ENCODE measurements at regions not wholly inside any gene's neighbourhood (a gene's known extent, or its start where the extent isn't known, plus 50 kb on each side); places are given as distances from the start of the nearest gene placed in this dataset.

DNA sequence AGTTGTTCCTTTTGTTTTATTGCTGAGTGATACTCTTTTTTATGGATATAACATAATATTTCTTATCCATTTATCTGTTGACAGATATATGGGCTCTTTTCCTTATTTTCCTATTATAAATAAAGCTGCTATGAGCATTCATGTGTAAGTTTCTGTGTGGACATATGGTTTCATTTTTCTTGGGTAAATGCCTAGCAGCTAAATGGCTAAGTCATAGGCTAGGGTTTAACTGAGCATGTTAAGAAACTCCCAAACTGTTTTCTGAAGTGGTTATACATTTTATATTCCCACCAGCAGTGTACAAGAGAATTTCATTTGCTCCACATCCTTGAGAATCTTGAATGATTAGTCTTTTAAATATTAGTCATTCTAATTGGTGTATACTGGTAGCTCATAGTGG lies 786.6 kb upstream of the CDH2 start:
- H3K36me3 ChIP-seq: no peaks in the 10 kb centered on the region
- H3K4me3 ChIP-seq: no peak overlapping the region
- no peaks in the 10 kb centered on the region for H3K9me3 ChIP-seq
- TF ChIP-seq POLR2AphosphoS5 (IDR thresholded peaks at IDR 0.05) (no peak), POLR2A (IDR thresholded peaks at IDR 0.05) (no peak), EP300 (IDR thresholded peaks at IDR 0.05) (no peak)
- TF ChIP-seq, protein P1, sequence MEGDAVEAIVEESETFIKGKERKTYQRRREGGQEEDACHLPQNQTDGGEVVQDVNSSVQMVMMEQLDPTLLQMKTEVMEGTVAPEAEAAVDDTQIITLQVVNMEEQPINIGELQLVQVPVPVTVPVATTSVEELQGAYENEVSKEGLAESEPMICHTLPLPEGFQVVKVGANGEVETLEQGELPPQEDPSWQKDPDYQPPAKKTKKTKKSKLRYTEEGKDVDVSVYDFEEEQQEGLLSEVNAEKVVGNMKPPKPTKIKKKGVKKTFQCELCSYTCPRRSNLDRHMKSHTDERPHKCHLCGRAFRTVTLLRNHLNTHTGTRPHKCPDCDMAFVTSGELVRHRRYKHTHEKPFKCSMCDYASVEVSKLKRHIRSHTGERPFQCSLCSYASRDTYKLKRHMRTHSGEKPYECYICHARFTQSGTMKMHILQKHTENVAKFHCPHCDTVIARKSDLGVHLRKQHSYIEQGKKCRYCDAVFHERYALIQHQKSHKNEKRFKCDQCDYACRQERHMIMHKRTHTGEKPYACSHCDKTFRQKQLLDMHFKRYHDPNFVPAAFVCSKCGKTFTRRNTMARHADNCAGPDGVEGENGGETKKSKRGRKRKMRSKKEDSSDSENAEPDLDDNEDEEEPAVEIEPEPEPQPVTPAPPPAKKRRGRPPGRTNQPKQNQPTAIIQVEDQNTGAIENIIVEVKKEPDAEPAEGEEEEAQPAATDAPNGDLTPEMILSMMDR (IDR thresholded peaks at IDR 0.05): no peak
- DNase-seq (ENCODE audit: low spot score in 2 of 2): no peak
- no peak overlapping the region for H3K27ac ChIP-seq
- no peaks in the 10 kb centered on the region for H3K27me3 ChIP-seq
- H3K4me1 ChIP-seq: no peaks in the 10 kb centered on the region

DNA sequence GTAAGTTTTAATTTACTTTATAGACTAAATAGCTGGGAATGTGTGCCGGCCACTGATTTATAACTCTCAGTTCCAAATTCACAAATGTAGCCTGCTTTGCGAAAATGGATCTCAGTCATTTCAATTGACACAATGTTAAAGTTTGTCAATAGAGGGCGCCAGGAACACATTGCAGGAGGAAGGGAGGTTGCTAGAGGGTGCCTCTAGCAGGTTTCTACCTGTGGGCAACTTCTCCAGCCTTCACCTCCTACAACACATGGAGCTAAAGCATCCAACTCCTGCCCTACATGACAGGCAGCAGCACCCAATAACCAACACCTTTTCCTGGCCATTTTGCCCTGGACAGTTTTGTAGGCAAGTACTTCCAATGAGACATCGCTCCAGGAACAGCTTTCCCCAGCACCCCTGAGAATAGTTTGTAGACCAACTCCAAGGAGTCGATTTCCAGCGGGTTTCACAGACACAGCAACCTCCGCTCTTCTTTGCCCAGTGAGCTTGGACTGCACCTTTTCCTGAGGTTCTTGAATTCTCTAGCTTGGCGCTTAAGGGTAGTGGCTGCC lies 784.8 kb upstream of the CDH2 start:
- WGBS: 73% methylated on average over 8 of the region's 8 CpGs
- Histone ChIP-seq H3K27ac (no peak overlapping the region), H3K27me3 (no peaks in the 10 kb centered on the region), H3K9me3 (no peaks in the 10 kb centered on the region), H3K4me3 (no peak overlapping the region), H3K4me1 (no peaks in the 10 kb centered on the region), H3K36me3 (no peaks in the 10 kb centered on the region)
- no peak for DNase-seq (ENCODE audit: low spot score in 2 of 2)
- TF ChIP-seq POLR2A (IDR thresholded peaks at IDR 0.05) (no peak), POLR2AphosphoS5 (IDR thresholded peaks at IDR 0.05) (no peak), EP300 (IDR thresholded peaks at IDR 0.05) (no peak)
- TF ChIP-seq, protein P1 (IDR thresholded peaks at IDR 0.05): peak in 1 of 2 donors; percentile 35

DNA sequence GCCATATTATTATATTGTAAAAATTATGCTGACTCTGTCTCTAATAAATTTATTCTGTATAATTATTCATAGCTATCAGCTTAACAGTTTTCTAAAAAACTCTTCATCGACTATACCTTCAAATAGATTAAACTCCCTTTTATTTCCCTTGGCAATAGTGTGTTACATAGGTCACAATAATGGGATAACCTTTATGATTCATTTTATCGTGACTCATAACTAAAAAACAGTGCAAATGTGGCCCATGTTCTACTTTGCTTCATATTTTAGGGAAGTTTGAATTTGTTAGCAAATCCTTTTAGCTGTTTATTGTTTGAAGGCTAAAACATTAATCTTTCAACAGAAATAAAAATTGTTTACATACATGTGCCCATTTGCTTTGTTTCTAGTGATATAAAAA lies 783.2 kb upstream of the CDH2 start:
- WGBS: 72% methylated on average over 2 of the region's 2 CpGs

DNA sequence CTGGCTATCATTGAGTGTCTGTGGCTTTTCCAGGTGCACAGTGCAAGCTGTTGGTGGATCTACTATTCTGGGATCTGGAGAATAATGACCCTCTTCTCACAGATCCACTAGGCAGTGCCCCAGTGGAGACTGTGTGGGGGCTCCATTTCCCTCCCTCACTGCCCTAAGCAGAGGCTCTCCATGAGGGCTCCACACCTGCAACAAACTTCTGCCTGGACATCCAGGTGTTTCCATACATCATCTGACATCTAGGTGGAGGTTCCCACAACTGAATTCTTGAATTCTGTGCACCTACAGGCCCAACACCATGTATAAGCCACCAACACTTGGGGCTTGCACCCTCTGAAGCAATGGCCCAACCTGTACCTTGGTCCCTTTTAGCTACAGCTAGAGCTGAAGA lies 775.4 kb upstream of the CDH2 start:
- TF ChIP-seq EP300 (IDR thresholded peaks at IDR 0.05): no peak
- TF ChIP-seq, protein P1 (IDR thresholded peaks at IDR 0.05): no peak
- no peak for TF ChIP-seq POLR2A (IDR thresholded peaks at IDR 0.05)
- TF ChIP-seq POLR2AphosphoS5 (IDR thresholded peaks at IDR 0.05): no peak
- DNase-seq (ENCODE audit: low spot score in 2 of 2): no peak
- Histone ChIP-seq H3K4me3 (no peak overlapping the region), H3K9me3 (no peaks in the 10 kb centered on the region), H3K27me3 (no peaks in the 10 kb centered on the region), H3K27ac (no peak overlapping the region), H3K4me1 (no peaks in the 10 kb centered on the region), H3K36me3 (no peaks in the 10 kb centered on the region)

More for the DNA sequence above, 783.2 kb upstream of the CDH2 start:
- no peaks in the 10 kb centered on the region for H3K9me3 ChIP-seq
- H3K27ac ChIP-seq: no peak overlapping the region
- H3K4me3 ChIP-seq: no peak overlapping the region
- no peak for DNase-seq (ENCODE audit: low spot score in 2 of 2)
- no peak for TF ChIP-seq POLR2A (IDR thresholded peaks at IDR 0.05)
- TF ChIP-seq, protein P1 (IDR thresholded peaks at IDR 0.05): no peak
- no peak for TF ChIP-seq EP300 (IDR thresholded peaks at IDR 0.05)
- TF ChIP-seq POLR2AphosphoS5 (IDR thresholded peaks at IDR 0.05): no peak
- no peaks in the 10 kb centered on the region for H3K4me1 ChIP-seq
- no peaks in the 10 kb centered on the region for H3K36me3 ChIP-seq
- no peaks in the 10 kb centered on the region for H3K27me3 ChIP-seq

DNA sequence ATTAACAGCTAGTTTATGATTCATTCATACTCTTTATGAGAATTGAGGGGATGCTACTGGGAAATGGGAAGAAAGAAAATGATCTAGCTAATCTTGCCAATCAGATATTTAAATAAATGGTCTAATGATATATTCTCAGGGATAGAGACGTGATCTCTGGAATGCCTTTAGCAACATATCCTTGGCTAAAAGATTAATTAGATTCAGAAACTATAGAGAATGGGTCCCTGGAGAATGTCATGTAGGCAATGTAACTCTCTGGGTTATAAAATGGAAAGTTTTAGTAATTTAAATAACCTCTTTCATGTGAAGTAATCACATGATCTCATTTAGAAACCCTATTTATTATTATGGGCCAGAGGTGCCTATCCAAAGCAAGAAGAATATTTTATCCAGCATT lies 771.0 kb upstream of the CDH2 start:
- Histone ChIP-seq H3K36me3 (no peaks in the 10 kb centered on the region), H3K27ac (no peak overlapping the region), H3K4me1 (no peaks in the 10 kb centered on the region), H3K4me3 (no peak overlapping the region), H3K27me3 (no peaks in the 10 kb centered on the region), H3K9me3 (no peaks in the 10 kb centered on the region)
- no peak for DNase-seq (ENCODE audit: low spot score in 2 of 2)
- 35% methylated on average over 1 of the region's 1 CpG for whole genome bisulfite sequencing
- TF ChIP-seq EP300 (IDR thresholded peaks at IDR 0.05): no peak

DNA sequence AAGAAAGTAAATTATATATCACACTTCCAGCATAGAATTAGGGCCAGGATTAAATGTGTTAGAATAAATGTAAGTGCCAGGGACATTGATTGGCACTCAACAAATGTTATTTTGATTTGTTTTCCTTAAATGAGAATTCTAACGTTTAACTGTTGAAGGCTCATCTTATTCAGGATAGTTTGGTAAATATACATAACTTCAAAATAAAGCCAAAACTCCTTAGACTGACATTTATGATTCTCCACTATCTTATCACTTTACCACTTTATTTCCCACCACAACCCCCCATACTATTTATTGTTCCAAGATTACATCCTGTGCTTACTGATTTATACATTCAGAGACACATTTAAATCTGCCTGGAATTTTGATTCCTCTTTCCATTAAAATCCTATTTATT lies 769.5 kb upstream of the CDH2 start:
- Histone ChIP-seq H3K27me3 (no peaks in the 10 kb centered on the region), H3K4me1 (no peaks in the 10 kb centered on the region), H3K4me3 (no peak overlapping the region), H3K27ac (no peak overlapping the region), H3K9me3 (no peaks in the 10 kb centered on the region), H3K36me3 (no peaks in the 10 kb centered on the region)
- 68% methylated on average over 1 of the region's 1 CpG for WGBS
- no peak for DNase-seq (ENCODE audit: low spot score in 2 of 2)
- TF ChIP-seq, protein P1 (IDR thresholded peaks at IDR 0.05): no peak
